Glomerular endothelial cell (primary cell): ENCODE measurements at regions not wholly inside any gene's neighbourhood (a gene's known extent, or its start where the extent isn't known, plus 50 kb on each side); places are given as distances from the start of the nearest gene placed in this dataset.
A peak's percentile ranks its signal among the peaks of the same experiment; 100 is the strongest.

Experiments used
- DNase-seq: peaks from one replicate; pipeline ENCODE4 v3.0.0-alpha.2; 2011; ENCODE audit warnings: low read depth, low spot score; ENCODE audit errors: extremely low read depth

- DNase-seq = no peak
Measured at GRCh38 chr1:50358962-50359361, 64.3 kb downstream of the DMRTA2 start.

GRCh38 chr1:50357186-50357585 is 66.1 kb downstream of the DMRTA2 start:
- DNase-seq = no peak

GRCh38 chr1:50354813-50355212 is 68.4 kb downstream of the DMRTA2 start:
- no peak for DNase-seq

- no peak for DNase-seq
Measured at GRCh38 chr1:50352428-50352827, 70.8 kb downstream of the DMRTA2 start.

- DNase-seq = no peak
Measured at GRCh38 chr1:50350868-50351267, 72.4 kb downstream of the DMRTA2 start.

- no peak for DNase-seq
Measured at GRCh38 chr1:50350421-50350820, 72.8 kb downstream of the DMRTA2 start.

GRCh38 chr1:50349242-50349565 is 74.0 kb downstream of the DMRTA2 start:
- no peak for DNase-seq

GRCh38 chr1:50348449-50349241 is 74.6 kb downstream of the DMRTA2 start:
- DNase-seq = peak; percentile 39

- no peak for DNase-seq
Measured at GRCh38 chr1:50347933-50348332, 75.3 kb downstream of the DMRTA2 start.

- DNase-seq = no peak
Measured at GRCh38 chr1:50346621-50347020, 76.6 kb downstream of the DMRTA2 start.

- DNase-seq = no peak
Measured at GRCh38 chr1:50343323-50343722, 79.9 kb downstream of the DMRTA2 start.

GRCh38 chr1:50342525-50342924 is 80.7 kb downstream of the DMRTA2 start:
- no peak for DNase-seq

- no peak for DNase-seq
Measured at GRCh38 chr1:50335036-50335435, 88.2 kb downstream of the DMRTA2 start.

GRCh38 chr1:50333595-50333974 is 89.7 kb downstream of the DMRTA2 start:
- no peak for DNase-seq

- DNase-seq = no peak
Measured at GRCh38 chr1:50332941-50333594, 90.2 kb downstream of the DMRTA2 start.

GRCh38 chr1:50329332-50329932 is 93.8 kb downstream of the DMRTA2 start:
- no peak for DNase-seq

- DNase-seq = no peak
Measured at GRCh38 chr1:50328552-50328951, 94.7 kb downstream of the DMRTA2 start.

- no peak for DNase-seq
Measured at GRCh38 chr1:50326026-50326425, 97.2 kb downstream of the DMRTA2 start.

- no peak for DNase-seq
Measured at GRCh38 chr1:50322579-50322978, 100.7 kb downstream of the DMRTA2 start.

- no peak for DNase-seq
Measured at GRCh38 chr1:50318428-50318827, 104.8 kb downstream of the DMRTA2 start.

- DNase-seq = no peak
Measured at GRCh38 chr1:50308878-50309277, 114.4 kb downstream of the DMRTA2 start.

GRCh38 chr1:50305808-50306207 is 117.4 kb downstream of the DMRTA2 start:
- DNase-seq = no peak
